Neural cell (in vitro differentiated cells): ENCODE measurements at regions not wholly inside any gene's neighbourhood (a gene's known extent, or its start where the extent isn't known, plus 50 kb on each side); places are given as distances from the start of the nearest gene placed in this dataset.

Experiments used
- H2AFZ ChIP-seq: fragments of 200-600, 300-800 bp; sonication (generic), shearing (Covaris generic); 2 replicates; pipeline ENCODE4 v1.6.0; 2014; ENCODE audit warnings: low read depth, mild to moderate bottlenecking, antibody characterized with exemption, low read length, moderate library complexity
- H3F3A ChIP-seq: fragments of 200-600 bp; shearing (Covaris generic); 2 replicates; pipeline ENCODE4 v1.6.1; 2016; ENCODE audit warnings: mild to moderate bottlenecking, moderate library complexity, mixed read lengths, antibody characterized with exemption, low read length; ENCODE audit not compliant: insufficient read depth, poor library complexity, severe bottlenecking
- H3K27ac ChIP-seq: fragments of 200-600, 300-800 bp; sonication (generic), shearing (Covaris generic); 2 replicates; pipeline ENCODE4 v1.5.1; 2014; ENCODE audit warnings: mild to moderate bottlenecking, low read length, moderate library complexity
- H3K27me3 ChIP-seq: fragments of 300-800, 200-600 bp; sonication (generic), shearing (Covaris generic); 2 replicates; pipeline ENCODE4 v1.6.0; 2014; ENCODE audit warnings: mild to moderate bottlenecking, low read depth, low read length, moderate library complexity; ENCODE audit not compliant: insufficient read depth
- H3K36me3 ChIP-seq: fragments of 300-800, 200-600 bp; sonication (generic), shearing (Covaris generic); 2 replicates; pipeline ENCODE4 v1.5.1; 2014; ENCODE audit warnings: mild to moderate bottlenecking, antibody characterized with exemption, low read length, moderate library complexity; ENCODE audit not compliant: insufficient read depth
- H3K4me2 ChIP-seq: fragments of 300-800, 200-600 bp; sonication (generic), shearing (Covaris generic); 2 replicates; pipeline ENCODE4 v1.6.0; 2014; ENCODE audit warnings: mild to moderate bottlenecking, low read length
- H3K4me3 ChIP-seq: fragments of 300-800, 200-600 bp; sonication (generic), shearing (Covaris generic); 2 replicates; pipeline ENCODE4 v1.5.1; 2014; ENCODE audit warnings: mild to moderate bottlenecking, low read length, moderate library complexity
- H3K79me2 ChIP-seq: fragments of 200-600 bp; shearing (Covaris generic); replicated peaks from 2 replicates; pipeline ENCODE4 v1.6.0; 2014; ENCODE audit warnings: mild to moderate bottlenecking, low read length, moderate library complexity; ENCODE audit not compliant: insufficient read depth
- H3K9ac ChIP-seq: fragments of 300-800, 200-600 bp; sonication (generic), shearing (Covaris generic); 2 replicates; pipeline ENCODE4 v1.6.1; 2016; ENCODE audit warnings: mild to moderate bottlenecking, low read length, mixed read lengths
- H3K9me2 ChIP-seq: fragments of 200-600 bp; shearing (Covaris generic); 2 replicates; pipeline ENCODE4 v1.6.1; 2016; ENCODE audit warnings: mild to moderate bottlenecking, low read length, mixed read lengths; ENCODE audit not compliant: insufficient read depth
- H3K9me3 ChIP-seq: fragments of 200-600, 300-800 bp; sonication (generic), shearing (Covaris generic); 2 replicates; pipeline ENCODE4 v1.6.1; 2016; ENCODE audit warnings: mild to moderate bottlenecking, mixed run types, low read length, moderate library complexity, mixed read lengths
- H4K20me1 ChIP-seq: fragments of 200-600 bp; shearing (Covaris generic); 2 replicates; pipeline ENCODE4 v1.6.1; 2016; ENCODE audit warnings: mild to moderate bottlenecking, mixed run types; ENCODE audit not compliant: insufficient read depth
- CTCF ChIP-seq: fragments of 450-650 bp; IDR thresholded peaks from 2 replicates; pipeline ENCODE4 v1.5.1; 2014; ENCODE audit warnings: antibody characterized with exemption, mild to moderate bottlenecking, moderate library complexity; ENCODE audit not compliant: poor library complexity, severe bottlenecking
- EP300 ChIP-seq: fragments of 450-650 bp; conservative IDR thresholded peaks from 2 replicates; pipeline ENCODE4 v1.6.1; 2014; ENCODE audit warnings: antibody characterized with exemption, mild to moderate bottlenecking, moderate library complexity; ENCODE audit not compliant: poor library complexity, severe bottlenecking
- EZH2 ChIP-seq: fragments of 200-600, 300-800 bp; shearing (Covaris generic), sonication (generic); IDR thresholded peaks from 2 replicates; pipeline ENCODE4 v1.6.1; 2014; ENCODE audit warnings: antibody characterized with exemption, low read length, borderline replicate concordance, mild to moderate bottlenecking; ENCODE audit not compliant: insufficient read depth, poor library complexity, severe bottlenecking
- MXI1 ChIP-seq: fragments of 450-650 bp; conservative IDR thresholded peaks from 2 replicates; pipeline ENCODE4 v1.6.1; 2014; ENCODE audit warnings: antibody characterized with exemption, mild to moderate bottlenecking; ENCODE audit not compliant: poor library complexity, severe bottlenecking
- POLR2AphosphoS5 ChIP-seq: IDR thresholded peaks from 2 replicates; pipeline ENCODE4 v1.6.1; 2012
- RAD21 ChIP-seq: fragments of 450-650 bp; conservative IDR thresholded peaks from 2 replicates; pipeline ENCODE4 v1.6.1; 2014; ENCODE audit warnings: antibody characterized with exemption, mild to moderate bottlenecking, moderate library complexity
- SMC3 ChIP-seq: fragments of 450-650 bp; conservative IDR thresholded peaks from 2 replicates; pipeline ENCODE4 v1.6.1; 2014; ENCODE audit warnings: antibody characterized with exemption, mild to moderate bottlenecking, moderate library complexity; ENCODE audit not compliant: poor library complexity
- TAF1 ChIP-seq: IDR thresholded peaks from 2 replicates; pipeline ENCODE4 v1.6.1; 2012; ENCODE audit warnings: low read depth
- TF ChIP-seq, protein P1 (sequence below): IDR thresholded peaks from 2 replicates; pipeline ENCODE4 v1.6.1; 2012; ENCODE audit warnings: borderline replicate concordance

DNA sequence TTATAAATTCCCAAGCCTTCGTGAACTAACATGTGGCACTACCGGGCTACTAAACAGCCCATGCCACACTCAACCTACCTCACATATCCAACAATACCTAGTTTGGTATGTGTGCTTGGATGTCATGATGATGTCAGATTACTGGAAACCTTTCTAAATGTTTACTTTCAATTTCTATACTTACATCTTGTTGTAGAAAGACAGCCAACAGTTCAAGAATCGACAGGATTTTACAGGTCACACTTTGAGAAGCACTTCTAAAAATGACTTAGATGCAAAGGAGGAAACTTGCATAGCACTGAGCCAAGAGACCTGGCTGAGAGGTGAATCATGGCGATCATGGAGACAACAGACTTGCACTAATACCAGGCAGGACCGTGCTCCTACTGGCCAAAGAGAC, 209.9 kb downstream of the COL4A1 start:
- no peak overlapping the region for H3K4me3 ChIP-seq
- H3K4me2 ChIP-seq: no peak overlapping the region
- H3K79me2 ChIP-seq: no peaks in the 10 kb centered on the region
- no peaks in the 10 kb centered on the region for H3K9me2 ChIP-seq
- no peaks in the 10 kb centered on the region for H4K20me1 ChIP-seq
- H3K9ac ChIP-seq: no peak overlapping the region
- H3F3A ChIP-seq: no peaks in the 10 kb centered on the region
- H3K27me3 ChIP-seq: no peaks in the 10 kb centered on the region
- H3K27ac ChIP-seq: no peak overlapping the region
- H2AFZ ChIP-seq: no peak overlapping the region
- TF ChIP-seq RAD21 (no peak), TAF1 (no peak), SMC3 (no peak), CTCF (no peak), EZH2 (no peak), POLR2AphosphoS5 (no peak), MXI1 (no peak), EP300 (no peak)
- TF ChIP-seq, protein P1, sequence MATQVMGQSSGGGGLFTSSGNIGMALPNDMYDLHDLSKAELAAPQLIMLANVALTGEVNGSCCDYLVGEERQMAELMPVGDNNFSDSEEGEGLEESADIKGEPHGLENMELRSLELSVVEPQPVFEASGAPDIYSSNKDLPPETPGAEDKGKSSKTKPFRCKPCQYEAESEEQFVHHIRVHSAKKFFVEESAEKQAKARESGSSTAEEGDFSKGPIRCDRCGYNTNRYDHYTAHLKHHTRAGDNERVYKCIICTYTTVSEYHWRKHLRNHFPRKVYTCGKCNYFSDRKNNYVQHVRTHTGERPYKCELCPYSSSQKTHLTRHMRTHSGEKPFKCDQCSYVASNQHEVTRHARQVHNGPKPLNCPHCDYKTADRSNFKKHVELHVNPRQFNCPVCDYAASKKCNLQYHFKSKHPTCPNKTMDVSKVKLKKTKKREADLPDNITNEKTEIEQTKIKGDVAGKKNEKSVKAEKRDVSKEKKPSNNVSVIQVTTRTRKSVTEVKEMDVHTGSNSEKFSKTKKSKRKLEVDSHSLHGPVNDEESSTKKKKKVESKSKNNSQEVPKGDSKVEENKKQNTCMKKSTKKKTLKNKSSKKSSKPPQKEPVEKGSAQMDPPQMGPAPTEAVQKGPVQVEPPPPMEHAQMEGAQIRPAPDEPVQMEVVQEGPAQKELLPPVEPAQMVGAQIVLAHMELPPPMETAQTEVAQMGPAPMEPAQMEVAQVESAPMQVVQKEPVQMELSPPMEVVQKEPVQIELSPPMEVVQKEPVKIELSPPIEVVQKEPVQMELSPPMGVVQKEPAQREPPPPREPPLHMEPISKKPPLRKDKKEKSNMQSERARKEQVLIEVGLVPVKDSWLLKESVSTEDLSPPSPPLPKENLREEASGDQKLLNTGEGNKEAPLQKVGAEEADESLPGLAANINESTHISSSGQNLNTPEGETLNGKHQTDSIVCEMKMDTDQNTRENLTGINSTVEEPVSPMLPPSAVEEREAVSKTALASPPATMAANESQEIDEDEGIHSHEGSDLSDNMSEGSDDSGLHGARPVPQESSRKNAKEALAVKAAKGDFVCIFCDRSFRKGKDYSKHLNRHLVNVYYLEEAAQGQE: no peak
- no peaks in the 10 kb centered on the region for H3K36me3 ChIP-seq
- H3K9me3 ChIP-seq: peaks cover 8% of the 10 kb centered on the region

DNA sequence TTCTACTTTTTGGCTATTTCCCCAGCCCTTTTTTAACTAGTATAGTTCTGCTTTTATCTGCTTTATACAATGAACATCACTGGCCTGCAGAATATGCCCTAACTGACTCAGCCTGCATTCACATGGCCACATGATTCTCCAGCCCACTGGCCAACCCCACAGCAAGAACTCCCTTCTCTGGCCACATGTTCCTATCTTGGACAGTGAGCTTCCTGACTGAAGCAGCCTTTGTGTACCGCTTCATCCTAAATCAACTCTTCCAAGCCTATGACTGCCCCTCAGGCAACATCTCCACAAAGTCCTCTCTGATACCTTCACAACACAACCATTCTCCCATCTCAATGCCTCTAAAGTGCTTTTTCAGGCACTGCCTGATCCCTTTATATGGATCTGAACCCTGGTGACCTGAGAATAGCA, 214.1 kb downstream of the COL4A1 start:
- Histone ChIP-seq H3K9me2 (no peaks in the 10 kb centered on the region), H3K9ac (no peak overlapping the region), H3K9me3 (no peaks in the 10 kb centered on the region), H3K36me3 (no peaks in the 10 kb centered on the region), H3K79me2 (no peaks in the 10 kb centered on the region), H3K27ac (no peak overlapping the region), H3K27me3 (no peaks in the 10 kb centered on the region), H3K4me3 (no peak overlapping the region), H3F3A (no peaks in the 10 kb centered on the region), H2AFZ (no peak overlapping the region), H3K4me2 (no peak overlapping the region), H4K20me1 (no peaks in the 10 kb centered on the region)
- TF ChIP-seq EP300: no peak
- TF ChIP-seq CTCF: no peak
- TF ChIP-seq, protein P1: no peak
- no peak for TF ChIP-seq SMC3
